NCI-H524 (cell line): ENCODE measurements at regions not wholly inside any gene's neighbourhood (a gene's known extent, or its start where the extent isn't known, plus 50 kb on each side); places are given as distances from the start of the nearest gene placed in this dataset.

Experiments used
- DNase-seq, 2 experiments: peaks; one replicate each; lab custom pipeline; 2025; lab: John Stamatoyannopoulos, UW

- no peak for DNase-seq
Measured at GRCh38 chr15:62745621-62746225, 296.8 kb upstream of the TPM1 start.

- no peak for DNase-seq
Measured at GRCh38 chr15:62748196-62748595, 294.4 kb upstream of the TPM1 start.

GRCh38 chr15:62749036-62749815 is 293.3 kb upstream of the TPM1 start:
- DNase-seq: no peak

GRCh38 chr15:62750471-62750870 is 292.1 kb upstream of the TPM1 start:
- no peak for DNase-seq

- DNase-seq: no peak
Measured at GRCh38 chr15:62752657-62753517, 289.7 kb upstream of the TPM1 start.

- DNase-seq: no peak
Measured at GRCh38 chr15:62753518-62754221, 288.9 kb upstream of the TPM1 start.

- no peak for DNase-seq
Measured at GRCh38 chr15:62756326-62756994, 286.1 kb upstream of the TPM1 start.

- DNase-seq: no peak
Measured at GRCh38 chr15:62756995-62757360, 285.6 kb upstream of the TPM1 start.

GRCh38 chr15:62757535-62757934 is 285.0 kb upstream of the TPM1 start:
- no peak for DNase-seq

- no peak for DNase-seq
Measured at GRCh38 chr15:62758126-62758951, 284.2 kb upstream of the TPM1 start.

- no peak for DNase-seq
Measured at GRCh38 chr15:62758952-62759349, 283.6 kb upstream of the TPM1 start.

GRCh38 chr15:62760538-62760937 is 282.0 kb upstream of the TPM1 start:
- no peak for DNase-seq

- no peak for DNase-seq
Measured at GRCh38 chr15:62765916-62766315, 276.6 kb upstream of the TPM1 start.

- DNase-seq: no peak
Measured at GRCh38 chr15:62766599-62766998, 275.9 kb upstream of the TPM1 start.

- DNase-seq: no peak
Measured at GRCh38 chr15:62769604-62770003, 272.9 kb upstream of the TPM1 start.

- no peak for DNase-seq
Measured at GRCh38 chr15:62770111-62770660, 272.4 kb upstream of the TPM1 start.

GRCh38 chr15:62770752-62771151 is 271.8 kb upstream of the TPM1 start:
- no peak for DNase-seq

- DNase-seq: no peak
Measured at GRCh38 chr15:62771234-62771633, 271.3 kb upstream of the TPM1 start.

- DNase-seq: no peak
Measured at GRCh38 chr15:62773369-62774165, 269.0 kb upstream of the TPM1 start.

GRCh38 chr15:62775932-62776331 is 266.6 kb upstream of the TPM1 start:
- no peak for DNase-seq
